BE2C (cell line): ENCODE measurements at regions not wholly inside any gene's neighbourhood (a gene's known extent, or its start where the extent isn't known, plus 50 kb on each side); places are given as distances from the start of the nearest gene placed in this dataset.
"Not testable (repeated sequence)": the region's sequence is repeated elsewhere in the genome, so short reads cannot be mapped to it uniquely, and the experiment has no call there.

Source experiments
- DNase-seq: peaks from one replicate; pipeline ENCODE4 v3.0.0-alpha.2; 2020
- H3K27me3 ChIP-seq: fragments of 250-450 bp; sonication (Bioruptor Pico); 2 replicates; pipeline ENCODE4 v1.5.1; 2020; ENCODE audit warnings: mild to moderate bottlenecking
- H3K36me3 ChIP-seq: fragments of 250-450 bp; sonication (Bioruptor Pico); 2 replicates; pipeline ENCODE4 v1.5.1; 2020; ENCODE audit warnings: mild to moderate bottlenecking
- H3K4me1 ChIP-seq: fragments of 250-450 bp; sonication (Bioruptor Pico); 2 replicates; pipeline ENCODE4 v1.5.1; 2020
- H3K4me3 ChIP-seq: 2 replicates; pipeline ENCODE4 v1.5.1; 2011; ENCODE audit warnings: low read depth, low read length
- H3K9me3 ChIP-seq: fragments of 250-450 bp; sonication (Bioruptor Pico); 2 replicates; pipeline ENCODE4 v1.5.1; 2020
- TF ChIP-seq, protein P1 (sequence below): IDR thresholded peaks from 2 replicates; pipeline ENCODE4 v1.5.1; 2012; ENCODE audit warnings: mild to moderate bottlenecking, low read depth, low read length

DNA sequence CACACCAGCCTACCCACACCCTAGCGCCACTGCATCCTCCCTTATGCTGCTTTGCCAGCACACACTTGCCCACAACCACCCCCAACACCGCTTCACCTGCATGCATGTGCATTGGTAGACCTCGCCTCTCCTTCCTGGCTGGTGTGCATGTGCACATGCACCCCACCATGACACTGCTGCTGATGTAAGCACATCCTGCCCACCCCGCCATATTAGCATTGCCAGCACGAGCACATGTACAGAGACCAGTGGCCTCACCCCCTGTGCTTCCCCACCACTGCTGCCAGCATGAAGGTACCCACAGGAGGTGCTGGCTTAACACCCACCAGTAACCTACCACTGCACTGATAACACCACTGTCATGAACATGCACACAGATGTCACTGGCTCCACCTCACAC lies 218.2 kb downstream of the SLCO4C1 start:
- no peaks in the 10 kb centered on the region for H3K27me3 ChIP-seq
- H3K9me3 ChIP-seq: no peaks in the 10 kb centered on the region
- no peaks in the 10 kb centered on the region for H3K36me3 ChIP-seq
- no peak for DNase-seq
- TF ChIP-seq, protein P1, sequence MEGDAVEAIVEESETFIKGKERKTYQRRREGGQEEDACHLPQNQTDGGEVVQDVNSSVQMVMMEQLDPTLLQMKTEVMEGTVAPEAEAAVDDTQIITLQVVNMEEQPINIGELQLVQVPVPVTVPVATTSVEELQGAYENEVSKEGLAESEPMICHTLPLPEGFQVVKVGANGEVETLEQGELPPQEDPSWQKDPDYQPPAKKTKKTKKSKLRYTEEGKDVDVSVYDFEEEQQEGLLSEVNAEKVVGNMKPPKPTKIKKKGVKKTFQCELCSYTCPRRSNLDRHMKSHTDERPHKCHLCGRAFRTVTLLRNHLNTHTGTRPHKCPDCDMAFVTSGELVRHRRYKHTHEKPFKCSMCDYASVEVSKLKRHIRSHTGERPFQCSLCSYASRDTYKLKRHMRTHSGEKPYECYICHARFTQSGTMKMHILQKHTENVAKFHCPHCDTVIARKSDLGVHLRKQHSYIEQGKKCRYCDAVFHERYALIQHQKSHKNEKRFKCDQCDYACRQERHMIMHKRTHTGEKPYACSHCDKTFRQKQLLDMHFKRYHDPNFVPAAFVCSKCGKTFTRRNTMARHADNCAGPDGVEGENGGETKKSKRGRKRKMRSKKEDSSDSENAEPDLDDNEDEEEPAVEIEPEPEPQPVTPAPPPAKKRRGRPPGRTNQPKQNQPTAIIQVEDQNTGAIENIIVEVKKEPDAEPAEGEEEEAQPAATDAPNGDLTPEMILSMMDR: no peak
- no peak overlapping the region for H3K4me3 ChIP-seq
- no peaks in the 10 kb centered on the region for H3K4me1 ChIP-seq

DNA sequence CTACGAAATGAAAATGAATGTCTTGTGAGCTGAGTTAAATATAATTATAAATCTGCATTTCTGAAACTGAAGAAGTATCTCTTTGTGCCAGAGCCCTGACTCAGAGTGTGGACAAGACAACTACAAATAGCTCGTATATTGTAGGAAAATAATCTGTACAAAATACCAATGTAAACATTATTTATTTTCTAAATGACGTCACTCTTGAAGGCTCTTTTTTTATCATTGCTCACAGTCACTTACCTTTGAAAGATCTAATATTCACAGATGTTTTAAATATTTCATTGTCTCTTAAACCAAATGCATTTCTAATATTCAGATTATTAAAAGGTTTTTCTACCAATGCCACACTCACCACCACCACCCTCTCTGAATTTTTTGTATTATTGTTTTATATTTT lies 226.1 kb downstream of the SLCO4C1 start:
- Histone ChIP-seq H3K27me3 (no peaks in the 10 kb centered on the region), H3K36me3 (no peaks in the 10 kb centered on the region), H3K4me1 (no peaks in the 10 kb centered on the region), H3K9me3 (no peaks in the 10 kb centered on the region), H3K4me3 (no peak overlapping the region)
- DNase-seq: no peak
- TF ChIP-seq, protein P1: no peak

DNA sequence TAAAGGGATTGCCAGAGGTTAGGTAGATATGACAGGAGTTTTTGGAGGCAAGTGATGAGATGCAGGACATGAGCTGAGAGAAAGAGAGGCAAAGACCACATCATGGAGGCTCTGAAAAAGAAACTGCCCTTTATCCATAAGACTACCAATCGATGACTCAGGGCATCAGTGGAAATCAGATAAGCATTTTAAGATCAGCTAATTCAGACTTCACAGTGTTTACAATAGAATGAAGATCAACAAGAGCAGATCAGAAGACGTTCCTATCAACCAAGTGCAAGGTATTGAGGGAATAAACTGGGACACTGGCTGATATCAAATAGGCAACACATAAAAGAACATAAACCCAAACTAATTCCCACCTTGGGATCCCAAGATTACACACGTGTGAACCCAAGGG lies 227.2 kb downstream of the SLCO4C1 start:
- no peaks in the 10 kb centered on the region for H3K9me3 ChIP-seq
- no peak for DNase-seq
- no peaks in the 10 kb centered on the region for H3K27me3 ChIP-seq
- H3K36me3 ChIP-seq: no peaks in the 10 kb centered on the region
- no peak overlapping the region for H3K4me3 ChIP-seq
- no peaks in the 10 kb centered on the region for H3K4me1 ChIP-seq
- TF ChIP-seq, protein P1: no peak

DNA sequence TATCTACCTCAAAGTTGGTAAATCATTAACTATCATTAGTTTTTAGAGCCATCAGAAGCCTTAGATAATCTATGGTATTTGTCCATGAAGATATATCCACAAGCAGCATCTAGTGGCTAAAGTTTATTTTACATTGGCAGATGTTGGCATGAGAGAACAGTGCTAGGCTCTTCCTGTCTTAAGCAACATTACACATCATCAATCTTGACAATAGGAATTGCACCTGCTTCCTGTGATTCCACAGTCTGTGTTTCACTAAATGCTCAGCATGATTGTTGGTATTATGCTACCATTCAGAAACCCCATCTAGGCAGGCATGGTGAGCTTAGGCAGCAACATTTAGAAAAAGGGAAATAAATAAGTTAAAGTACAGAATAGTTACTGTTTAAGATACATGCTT lies 246.6 kb downstream of the SLCO4C1 start:
- no peaks in the 10 kb centered on the region for H3K36me3 ChIP-seq
- TF ChIP-seq, protein P1: no peak; the same call in 1 of the 2 replicates
- H3K4me1 ChIP-seq: peaks cover 6% of the 10 kb centered on the region
- peak; percentile 16 for DNase-seq
- H3K27me3 ChIP-seq: no peaks in the 10 kb centered on the region
- H3K9me3 ChIP-seq: no peaks in the 10 kb centered on the region
- no peak overlapping the region for H3K4me3 ChIP-seq

DNA sequence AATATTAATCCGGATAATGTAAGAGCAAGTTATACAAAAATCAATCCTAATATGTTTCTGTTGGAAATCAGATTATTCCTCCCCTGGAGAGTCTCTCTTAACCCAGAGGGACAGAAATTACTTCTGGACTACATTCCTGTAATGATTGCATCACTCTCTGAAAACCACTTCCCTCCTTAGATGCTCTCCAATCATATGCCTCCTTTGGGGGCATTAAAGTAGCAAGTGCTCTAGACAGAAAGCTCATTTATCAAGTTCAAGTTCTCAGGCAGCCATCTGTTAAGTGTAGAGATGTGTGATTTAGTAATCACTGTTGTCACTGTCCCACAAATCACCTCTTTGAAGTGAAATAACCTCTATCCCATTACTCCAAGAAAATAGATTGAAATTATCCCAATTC lies 247.1 kb downstream of the SLCO4C1 start:
- Histone ChIP-seq H3K9me3 (no peaks in the 10 kb centered on the region), H3K27me3 (no peaks in the 10 kb centered on the region), H3K4me1 (peaks cover 6% of the 10 kb centered on the region), H3K4me3 (no peak overlapping the region), H3K36me3 (no peaks in the 10 kb centered on the region)
- DNase-seq: peak; percentile 14
- TF ChIP-seq, protein P1: no peak

DNA sequence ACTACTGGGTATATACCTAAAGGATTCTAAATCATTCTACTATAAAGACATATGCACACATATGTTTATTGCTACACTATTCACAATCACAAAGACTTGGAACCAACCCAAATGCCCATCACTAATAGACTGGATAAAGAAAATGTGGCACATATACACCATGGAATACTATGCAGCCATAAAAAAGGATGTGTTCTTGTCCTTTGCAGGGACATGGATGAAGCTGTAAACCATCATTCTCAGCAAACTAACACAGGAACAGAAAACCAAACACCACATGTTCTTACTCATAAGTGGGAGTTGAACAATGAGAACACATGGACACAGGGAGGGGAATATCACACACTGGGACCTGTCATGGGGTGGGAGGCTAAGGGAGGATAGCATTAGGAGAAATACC lies 249.0 kb downstream of the SLCO4C1 start:
- not testable (repeated sequence) for H3K4me1 ChIP-seq, H3K27me3 ChIP-seq, H3K4me3 ChIP-seq, H3K9me3 ChIP-seq, DNase-seq, H3K36me3 ChIP-seq

DNA sequence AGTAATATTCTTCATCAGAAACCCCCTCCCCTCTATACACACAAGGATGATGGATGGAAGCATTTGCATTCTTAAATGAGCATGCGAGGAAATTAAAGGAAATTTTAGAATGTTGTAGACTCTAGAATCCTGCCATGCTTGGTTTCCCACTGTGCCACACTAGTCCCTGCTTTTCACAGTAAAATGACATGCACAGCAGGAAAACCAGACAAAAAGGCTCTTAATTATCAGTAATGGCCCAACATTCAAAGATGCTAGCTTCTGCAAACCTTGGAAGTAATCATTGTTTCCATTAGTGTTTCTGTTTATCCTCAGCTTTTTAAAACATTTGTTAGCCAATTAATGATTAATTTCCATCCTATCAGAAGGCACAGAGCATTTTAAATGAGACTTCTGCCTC lies 255.8 kb downstream of the SLCO4C1 start:
- TF ChIP-seq, protein P1: no peak
- Histone ChIP-seq H3K4me1 (peaks cover 22% of the 10 kb centered on the region), H3K4me3 (no peak overlapping the region), H3K36me3 (no peaks in the 10 kb centered on the region), H3K9me3 (no peaks in the 10 kb centered on the region), H3K27me3 (no peaks in the 10 kb centered on the region)
- DNase-seq: no peak
